ENCODE measurements at regions not wholly inside any gene's neighbourhood (a gene's known extent, or its start where the extent isn't known, plus 50 kb on each side); places are given as distances from the start of the nearest gene placed in this dataset.

DNA sequence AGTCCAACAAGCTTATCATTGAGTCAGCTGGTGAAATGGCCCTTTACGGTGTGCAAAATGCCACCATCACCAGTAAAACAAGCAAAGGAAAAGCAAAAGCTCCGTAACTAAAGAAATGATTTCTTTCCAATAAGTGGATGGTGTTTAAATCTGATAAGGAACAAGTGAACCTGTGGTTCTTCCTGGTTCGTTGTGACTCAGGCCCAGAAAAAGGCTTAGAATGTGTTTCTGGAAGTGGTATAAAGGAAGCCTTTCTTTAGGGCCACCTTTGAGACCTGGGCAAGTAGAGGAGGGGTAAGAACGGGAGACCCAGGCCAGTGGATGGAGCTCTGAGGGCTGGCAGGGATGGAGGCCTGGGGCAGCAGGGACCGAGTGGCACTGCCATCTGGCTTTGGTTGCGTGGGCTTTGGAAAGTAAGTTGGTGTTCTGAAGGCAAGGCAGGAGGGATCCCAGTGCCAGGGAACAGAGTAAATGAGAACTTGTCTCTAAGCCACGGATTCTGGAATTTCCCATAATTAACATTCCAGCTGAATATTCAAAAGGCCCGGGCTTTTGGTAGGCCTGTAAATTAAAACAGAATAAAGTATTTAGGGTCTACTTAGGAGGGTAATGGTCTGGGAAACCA, 87.9 kb upstream of the LMO4 start:
- Histone ChIP-seq H2BK12ac (ENCODE audit: insufficient read length, low read depth, low read length) (no peak overlapping the region), H2BK120ac (ENCODE audit: low read depth, low read length, poor library complexity, severe bottlenecking) (no peak overlapping the region), H4K20me1 (ENCODE audit: control insufficient read depth, insufficient read depth, insufficient read length) (no peaks in the 10 kb centered on the region), H4K91ac (ENCODE audit: insufficient read length, low read depth, low read length) (no peak overlapping the region), H3K23me2 (ENCODE audit: insufficient read length, low read depth, low read length, poor library complexity, severe bottlenecking) (no peaks in the 10 kb centered on the region), H3K9me3 (ENCODE audit: control insufficient read depth, low read depth, low read length) (no peaks in the 10 kb centered on the region), H3K56ac (ENCODE audit: insufficient read length, low read depth, low read length) (no peak overlapping the region), H3T11ph (ENCODE audit: low read length) (no peak overlapping the region), H3K79me2 (ENCODE audit: insufficient read depth, low read length) (no peaks in the 10 kb centered on the region), H2AK5ac (ENCODE audit: insufficient read length, low read length) (no peak overlapping the region), H2BK5ac (ENCODE audit: insufficient read length, low read length) (no peak overlapping the region), H3K14ac (ENCODE audit: insufficient read depth, low read length) (no peak overlapping the region), H4K8ac (replicated peaks; ENCODE audit: insufficient read length, low read depth, low read length) (no peak overlapping the region), H3K9ac (ENCODE audit: extremely low read depth, insufficient read length, low read length) (no peak overlapping the region), H3K23ac (ENCODE audit: insufficient read length, low read depth, low read length) (no peak overlapping the region), H2AFZ (ENCODE audit: low read length) (no peak overlapping the region), H4K5ac (ENCODE audit: insufficient read length, low read depth, low read length) (no peak overlapping the region), H2BK20ac (ENCODE audit: low read depth, low read length, poor library complexity, severe bottlenecking) (no peak overlapping the region), H2BK15ac (ENCODE audit: low read depth, low read length) (no peak overlapping the region), H3K18ac (ENCODE audit: insufficient read length, low read depth, low read length) (no peak overlapping the region), H3K79me1 (ENCODE audit: insufficient read depth, low read depth, low read length, poor library complexity, severe bottlenecking) (no peaks in the 10 kb centered on the region), H3K27me3 (ENCODE audit: insufficient read depth, low read length) (no peaks in the 10 kb centered on the region), H3K4me1 (ENCODE audit: insufficient read depth, low read length) (no peaks in the 10 kb centered on the region; the same call in 1 of the 2 replicates), H3K4ac (ENCODE audit: low read depth, low read length) (no peak overlapping the region), H3K27ac (ENCODE audit: insufficient read length, low read depth, low read length) (no peak overlapping the region), H3K4me2 (ENCODE audit: insufficient read depth, insufficient read length, low read length) (no peak overlapping the region)
- Mint-ChIP-seq H3K36me3 (ENCODE audit: insufficient read depth in 1 of 3, low read depth in 3 of 3) (no peaks in the 10 kb centered on the region), H3K9me3 (no peaks in the 10 kb centered on the region), H3K4me3 (no peak overlapping the region), H3K27me3 (ENCODE audit: low read depth) (no peaks in the 10 kb centered on the region; the same call in 1 of the 2 replicates), H3K27ac (peak overlapping the region in 1 of 3 experiments; percentile 93; a peak in 2 of 7 replicates), H3K4me1 (peaks cover 3 to 5% of the 10 kb centered on the region in 2 experiments; a peak in 3 of 4 replicates)
- no CpG with 5 or more reads among the region's 8 CpGs for WGBS (ENCODE audit: extremely low coverage, insufficient read length, low lambda C conversion rate)
- DNase-seq, result no peak
- TF ChIP-seq, protein P1, sequence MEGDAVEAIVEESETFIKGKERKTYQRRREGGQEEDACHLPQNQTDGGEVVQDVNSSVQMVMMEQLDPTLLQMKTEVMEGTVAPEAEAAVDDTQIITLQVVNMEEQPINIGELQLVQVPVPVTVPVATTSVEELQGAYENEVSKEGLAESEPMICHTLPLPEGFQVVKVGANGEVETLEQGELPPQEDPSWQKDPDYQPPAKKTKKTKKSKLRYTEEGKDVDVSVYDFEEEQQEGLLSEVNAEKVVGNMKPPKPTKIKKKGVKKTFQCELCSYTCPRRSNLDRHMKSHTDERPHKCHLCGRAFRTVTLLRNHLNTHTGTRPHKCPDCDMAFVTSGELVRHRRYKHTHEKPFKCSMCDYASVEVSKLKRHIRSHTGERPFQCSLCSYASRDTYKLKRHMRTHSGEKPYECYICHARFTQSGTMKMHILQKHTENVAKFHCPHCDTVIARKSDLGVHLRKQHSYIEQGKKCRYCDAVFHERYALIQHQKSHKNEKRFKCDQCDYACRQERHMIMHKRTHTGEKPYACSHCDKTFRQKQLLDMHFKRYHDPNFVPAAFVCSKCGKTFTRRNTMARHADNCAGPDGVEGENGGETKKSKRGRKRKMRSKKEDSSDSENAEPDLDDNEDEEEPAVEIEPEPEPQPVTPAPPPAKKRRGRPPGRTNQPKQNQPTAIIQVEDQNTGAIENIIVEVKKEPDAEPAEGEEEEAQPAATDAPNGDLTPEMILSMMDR (conservative IDR thresholded peaks at IDR 0.05), result no peak
